ENCODE measurements at regions not wholly inside any gene's neighbourhood (a gene's known extent, or its start where the extent isn't known, plus 50 kb on each side); places are given as distances from the start of the nearest gene placed in this dataset.

GRCh38 chr5:83780699-83781350 is 60.2 kb upstream of the HAPLN1 start:
- Mint-ChIP-seq H3K27me3 (peaks cover 3% of the 10 kb centered on the region), H3K4me3 (no peak overlapping the region), H3K27ac (no peak overlapping the region), H3K36me3 (no peaks in the 10 kb centered on the region), H3K9me3 (no peaks in the 10 kb centered on the region), H3K4me1 (no peaks in the 10 kb centered on the region)
- POLR2A ChIA-PET = no interaction called here
- no peak for DNase-seq
- no peak for ATAC-seq (ENCODE audit: low read depth)

- Mint-ChIP-seq H3K27ac (no peak overlapping the region), H3K4me1 (no peaks in the 10 kb centered on the region), H3K9me3 (no peaks in the 10 kb centered on the region), H3K4me3 (no peak overlapping the region), H3K36me3 (no peaks in the 10 kb centered on the region), H3K27me3 (peaks cover 3% of the 10 kb centered on the region)
- POLR2A ChIA-PET = no interaction called here
- DNase-seq (no peak), ATAC-seq (ENCODE audit: low read depth) (no peak)
These were observed 57.2 kb upstream of the HAPLN1 start for GRCh38 chr5:83777856-83778255.

GRCh38 chr5:83776437-83777031 is 55.9 kb upstream of the HAPLN1 start:
- H3K4me1 Mint-ChIP-seq = no peaks in the 10 kb centered on the region
- H3K27ac Mint-ChIP-seq = no peak overlapping the region
- POLR2A ChIA-PET = no interaction called here
- H3K27me3 Mint-ChIP-seq = peaks cover under 1% of the 10 kb centered on the region
- DNase-seq = no peak
- ATAC-seq (ENCODE audit: low read depth) = no peak
- no peaks in the 10 kb centered on the region for H3K36me3 Mint-ChIP-seq
- no peaks in the 10 kb centered on the region for H3K9me3 Mint-ChIP-seq
- H3K4me3 Mint-ChIP-seq = no peak overlapping the region

Data from activated naive CD8-positive, alpha-beta T cell treated with anti-CD3 and anti-CD28 coated beads, Interleukin-2, amount 10 ng/mL, durations not matched to agents 7 days and 5 days (primary cell).